WTC11 (cell line): ENCODE measurements at regions not wholly inside any gene's neighbourhood (a gene's known extent, or its start where the extent isn't known, plus 50 kb on each side); places are given as distances from the start of the nearest gene placed in this dataset.

Experiments used
- ATAC-seq: fragments of 200-7000 bp; cut with Tn5 transposase; 2 replicates; pipeline ENCODE4 v1.10.0; 2021; ENCODE audit warnings: mild to moderate bottlenecking, moderate library complexity
- CTCF ChIA-PET: fragments of 300-600 bp; sonication (Branson Sonifier 250); formaldehyde crosslinking; loops from one replicate; lab custom pipeline; 2021; ENCODE audit warnings: antibody characterized with exemption; lab: Charles Lee
- POLR2A ChIA-PET: fragments of 350-600 bp; sonication (Branson Sonifier 250); formaldehyde crosslinking; loops from one replicate; lab custom pipeline; 2021; ENCODE audit warnings: antibody characterized with exemption; lab: Charles Lee
- DNase-seq: peaks from one replicate; pipeline ENCODE4 v3.0.0; 2021; ENCODE audit warnings: low spot score
- H3K27ac Mint-ChIP-seq: 2 replicates; pipeline ENCODE4 v1.8.0; 2021; ENCODE audit warnings: mixed read lengths
- H3K27me3 Mint-ChIP-seq: 2 replicates; pipeline ENCODE4 v1.8.0; 2021; ENCODE audit warnings: low read depth, mild to moderate bottlenecking, moderate library complexity, mixed read lengths
- H3K36me3 Mint-ChIP-seq: 2 replicates; pipeline ENCODE4 v1.8.0; 2021; ENCODE audit warnings: mixed read lengths
- H3K4me1 Mint-ChIP-seq: 2 replicates; pipeline ENCODE4 v1.8.0; 2022; ENCODE audit warnings: mixed read lengths
- H3K4me3 Mint-ChIP-seq: 2 replicates; pipeline ENCODE4 v1.8.0; 2021; ENCODE audit warnings: mild to moderate bottlenecking, moderate library complexity, mixed read lengths
- H3K9me3 Mint-ChIP-seq: 2 replicates; pipeline ENCODE4 v1.8.0; 2021; ENCODE audit warnings: mixed read lengths
- EMX1 ChIP-seq: fragments of 250-450 bp; sonication (Bioruptor Pico); IDR thresholded peaks from 2 replicates; pipeline ENCODE4 v1.8.0; 2021; ENCODE audit warnings: mild to moderate bottlenecking
- ETV6 ChIP-seq: sonication (generic); formaldehyde crosslinking; IDR thresholded peaks from 2 replicates; pipeline ENCODE4 v1.8.1; 2022; ENCODE audit warnings: mild to moderate bottlenecking, missing genetic modification reagents
- GRHL2 ChIP-seq: fragments of 250-450 bp; sonication (Bioruptor Pico); IDR thresholded peaks from 2 replicates; pipeline ENCODE4 v1.8.0; 2022; ENCODE audit warnings: mild to moderate bottlenecking, moderate library complexity; ENCODE audit not compliant: insufficient replicate concordance, severe bottlenecking
- GTF2I ChIP-seq: fragments of 250-450 bp; sonication (Bioruptor Pico); conservative IDR thresholded peaks from 2 replicates; pipeline ENCODE4 v1.4.0; 2021; ENCODE audit warnings: mild to moderate bottlenecking
- IRF2 ChIP-seq: sonication (generic); formaldehyde crosslinking; IDR thresholded peaks from 2 replicates; pipeline ENCODE4 v1.8.0; 2022; ENCODE audit warnings: low read depth, missing genetic modification reagents, borderline replicate concordance
- MXD4 ChIP-seq: fragments of 250-450 bp; sonication (Bioruptor Pico); IDR thresholded peaks from 2 replicates; pipeline ENCODE4 v1.8.0; 2021; ENCODE audit warnings: mild to moderate bottlenecking, moderate library complexity, borderline replicate concordance
- NR1H2 ChIP-seq: sonication (generic); formaldehyde crosslinking; IDR thresholded peaks from 2 replicates; pipeline ENCODE4 v1.9.0; 2021; ENCODE audit warnings: mild to moderate bottlenecking, moderate library complexity, missing genetic modification reagents
- SMAD4 ChIP-seq: sonication (generic); formaldehyde crosslinking; IDR thresholded peaks from 2 replicates; pipeline ENCODE4 v1.8.0; 2022; ENCODE audit warnings: mild to moderate bottlenecking, missing genetic modification reagents
- SP1 ChIP-seq: sonication (generic); formaldehyde crosslinking; conservative IDR thresholded peaks from 2 replicates; pipeline ENCODE4 v1.8.1; 2022; ENCODE audit warnings: missing genetic modification reagents
- TEAD1 ChIP-seq: sonication (generic); formaldehyde crosslinking; IDR thresholded peaks from 2 replicates; pipeline ENCODE4 v1.8.0; 2022; ENCODE audit warnings: mild to moderate bottlenecking, missing genetic modification reagents
- ZBTB21 ChIP-seq: sonication (generic); formaldehyde crosslinking; IDR thresholded peaks from 2 replicates; pipeline ENCODE4 v1.8.1; 2023; ENCODE audit warnings: mild to moderate bottlenecking, missing genetic modification reagents, borderline replicate concordance
- ZNF317 ChIP-seq: sonication (generic); formaldehyde crosslinking; IDR thresholded peaks from 2 replicates; pipeline ENCODE4 v1.8.1; 2023; ENCODE audit warnings: low read depth, mild to moderate bottlenecking, moderate library complexity, missing genetic modification reagents, borderline replicate concordance
- TF ChIP-seq, protein P1 (sequence below): sonication (generic); formaldehyde crosslinking; IDR thresholded peaks from 2 replicates; pipeline ENCODE4 v1.8.1; 2022; ENCODE audit warnings: low read depth, mild to moderate bottlenecking, moderate library complexity, missing genetic modification reagents, borderline replicate concordance
- TF ChIP-seq, protein P2 (sequence below): fragments of 250-450 bp; sonication (Bioruptor Pico); IDR thresholded peaks from 2 replicates; pipeline ENCODE4 v1.9.0; 2021; ENCODE audit warnings: moderate library complexity, mild to moderate bottlenecking, inconsistent platforms, borderline replicate concordance
- TF ChIP-seq, protein P3 (sequence below): sonication (generic); formaldehyde crosslinking; IDR thresholded peaks from 2 replicates; pipeline ENCODE4 v1.8.0; 2023; ENCODE audit warnings: missing genetic modification reagents, mild to moderate bottlenecking, borderline replicate concordance
- TF ChIP-seq, protein P4 (sequence below): sonication (generic); formaldehyde crosslinking; IDR thresholded peaks from 2 replicates; pipeline ENCODE4 v1.8.1; 2022; ENCODE audit warnings: mild to moderate bottlenecking, missing genetic modification reagents, moderate library complexity, borderline replicate concordance
- TF ChIP-seq, protein P5 (sequence below): sonication (generic); formaldehyde crosslinking; IDR thresholded peaks from 2 replicates; pipeline ENCODE4 v1.8.1; 2022; ENCODE audit warnings: missing genetic modification reagents, borderline replicate concordance
- TF ChIP-seq, protein P6 (sequence below): sonication (generic); formaldehyde crosslinking; IDR thresholded peaks from 2 replicates; pipeline ENCODE4 v1.8.1; 2022; ENCODE audit warnings: mild to moderate bottlenecking, moderate library complexity, missing genetic modification reagents
- TF ChIP-seq, protein P7 (sequence below): sonication (generic); formaldehyde crosslinking; conservative IDR thresholded peaks from 2 replicates; pipeline ENCODE4 v1.8.1; 2023; ENCODE audit warnings: mild to moderate bottlenecking, low read depth, missing genetic modification reagents, moderate library complexity
- TF ChIP-seq, protein P8 (sequence below): sonication (generic); formaldehyde crosslinking; IDR thresholded peaks from 2 replicates; pipeline ENCODE4 v1.8.1; 2023; ENCODE audit warnings: mild to moderate bottlenecking, moderate library complexity, missing genetic modification reagents

DNA sequence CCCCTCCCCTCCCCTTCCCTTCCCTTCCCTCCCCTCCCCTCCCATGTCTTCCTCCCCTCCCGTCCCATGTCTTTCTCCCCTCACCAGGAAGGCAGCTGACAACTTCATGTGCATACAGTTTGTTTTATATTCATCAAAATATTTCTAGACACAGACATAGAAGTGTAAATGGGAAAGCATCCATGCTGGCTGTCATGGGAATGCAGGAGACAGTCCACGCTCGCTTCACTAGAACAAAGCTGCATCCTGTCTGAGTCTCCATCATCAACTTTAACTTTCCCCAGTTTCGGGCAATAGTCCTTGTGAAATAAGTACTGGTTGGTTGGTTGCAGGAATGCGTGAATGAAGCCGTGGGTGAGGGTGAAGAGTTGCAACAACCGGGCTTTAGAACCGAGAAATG lies 226.9 kb downstream of the DCDC2C start:
- DNase-seq: no peak
- no peak for ATAC-seq
- H3K9me3 Mint-ChIP-seq: peaks cover 75% of the 10 kb centered on the region
- TF ChIP-seq GRHL2: no peak
- no peak for TF ChIP-seq SP1 (CRISPR knock-in tag)
- TF ChIP-seq, protein P1, sequence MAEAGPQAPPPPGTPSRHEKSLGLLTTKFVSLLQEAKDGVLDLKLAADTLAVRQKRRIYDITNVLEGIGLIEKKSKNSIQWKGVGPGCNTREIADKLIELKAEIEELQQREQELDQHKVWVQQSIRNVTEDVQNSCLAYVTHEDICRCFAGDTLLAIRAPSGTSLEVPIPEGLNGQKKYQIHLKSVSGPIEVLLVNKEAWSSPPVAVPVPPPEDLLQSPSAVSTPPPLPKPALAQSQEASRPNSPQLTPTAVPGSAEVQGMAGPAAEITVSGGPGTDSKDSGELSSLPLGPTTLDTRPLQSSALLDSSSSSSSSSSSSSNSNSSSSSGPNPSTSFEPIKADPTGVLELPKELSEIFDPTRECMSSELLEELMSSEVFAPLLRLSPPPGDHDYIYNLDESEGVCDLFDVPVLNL (CRISPR knock-in tag): no peak
- no peak for TF ChIP-seq ZNF317
- no peak for TF ChIP-seq EMX1
- TF ChIP-seq, protein P2, sequence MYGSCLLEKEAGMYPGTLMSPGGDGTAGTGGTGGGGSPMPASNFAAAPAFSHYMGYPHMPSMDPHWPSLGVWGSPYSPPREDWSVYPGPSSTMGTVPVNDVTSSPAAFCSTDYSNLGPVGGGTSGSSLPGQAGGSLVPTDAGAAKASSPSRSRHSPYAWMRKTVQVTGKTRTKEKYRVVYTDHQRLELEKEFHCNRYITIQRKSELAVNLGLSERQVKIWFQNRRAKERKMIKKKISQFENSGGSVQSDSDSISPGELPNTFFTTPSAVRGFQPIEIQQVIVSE (CRISPR knock-in tag): no peak
- TF ChIP-seq ETV6 (CRISPR knock-in tag): no peak
- no peak for TF ChIP-seq NR1H2 (CRISPR knock-in tag)
- no peak for TF ChIP-seq ZBTB21 (CRISPR knock-in tag)
- TF ChIP-seq, protein P3, sequence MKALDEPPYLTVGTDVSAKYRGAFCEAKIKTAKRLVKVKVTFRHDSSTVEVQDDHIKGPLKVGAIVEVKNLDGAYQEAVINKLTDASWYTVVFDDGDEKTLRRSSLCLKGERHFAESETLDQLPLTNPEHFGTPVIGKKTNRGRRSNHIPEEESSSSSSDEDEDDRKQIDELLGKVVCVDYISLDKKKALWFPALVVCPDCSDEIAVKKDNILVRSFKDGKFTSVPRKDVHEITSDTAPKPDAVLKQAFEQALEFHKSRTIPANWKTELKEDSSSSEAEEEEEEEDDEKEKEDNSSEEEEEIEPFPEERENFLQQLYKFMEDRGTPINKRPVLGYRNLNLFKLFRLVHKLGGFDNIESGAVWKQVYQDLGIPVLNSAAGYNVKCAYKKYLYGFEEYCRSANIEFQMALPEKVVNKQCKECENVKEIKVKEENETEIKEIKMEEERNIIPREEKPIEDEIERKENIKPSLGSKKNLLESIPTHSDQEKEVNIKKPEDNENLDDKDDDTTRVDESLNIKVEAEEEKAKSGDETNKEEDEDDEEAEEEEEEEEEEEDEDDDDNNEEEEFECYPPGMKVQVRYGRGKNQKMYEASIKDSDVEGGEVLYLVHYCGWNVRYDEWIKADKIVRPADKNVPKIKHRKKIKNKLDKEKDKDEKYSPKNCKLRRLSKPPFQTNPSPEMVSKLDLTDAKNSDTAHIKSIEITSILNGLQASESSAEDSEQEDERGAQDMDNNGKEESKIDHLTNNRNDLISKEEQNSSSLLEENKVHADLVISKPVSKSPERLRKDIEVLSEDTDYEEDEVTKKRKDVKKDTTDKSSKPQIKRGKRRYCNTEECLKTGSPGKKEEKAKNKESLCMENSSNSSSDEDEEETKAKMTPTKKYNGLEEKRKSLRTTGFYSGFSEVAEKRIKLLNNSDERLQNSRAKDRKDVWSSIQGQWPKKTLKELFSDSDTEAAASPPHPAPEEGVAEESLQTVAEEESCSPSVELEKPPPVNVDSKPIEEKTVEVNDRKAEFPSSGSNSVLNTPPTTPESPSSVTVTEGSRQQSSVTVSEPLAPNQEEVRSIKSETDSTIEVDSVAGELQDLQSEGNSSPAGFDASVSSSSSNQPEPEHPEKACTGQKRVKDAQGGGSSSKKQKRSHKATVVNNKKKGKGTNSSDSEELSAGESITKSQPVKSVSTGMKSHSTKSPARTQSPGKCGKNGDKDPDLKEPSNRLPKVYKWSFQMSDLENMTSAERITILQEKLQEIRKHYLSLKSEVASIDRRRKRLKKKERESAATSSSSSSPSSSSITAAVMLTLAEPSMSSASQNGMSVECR: no peak
- TF ChIP-seq GTF2I: no peak
- TF ChIP-seq, protein P4, sequence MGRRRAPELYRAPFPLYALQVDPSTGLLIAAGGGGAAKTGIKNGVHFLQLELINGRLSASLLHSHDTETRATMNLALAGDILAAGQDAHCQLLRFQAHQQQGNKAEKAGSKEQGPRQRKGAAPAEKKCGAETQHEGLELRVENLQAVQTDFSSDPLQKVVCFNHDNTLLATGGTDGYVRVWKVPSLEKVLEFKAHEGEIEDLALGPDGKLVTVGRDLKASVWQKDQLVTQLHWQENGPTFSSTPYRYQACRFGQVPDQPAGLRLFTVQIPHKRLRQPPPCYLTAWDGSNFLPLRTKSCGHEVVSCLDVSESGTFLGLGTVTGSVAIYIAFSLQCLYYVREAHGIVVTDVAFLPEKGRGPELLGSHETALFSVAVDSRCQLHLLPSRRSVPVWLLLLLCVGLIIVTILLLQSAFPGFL (CRISPR knock-in tag): no peak
- TF ChIP-seq, protein P5, sequence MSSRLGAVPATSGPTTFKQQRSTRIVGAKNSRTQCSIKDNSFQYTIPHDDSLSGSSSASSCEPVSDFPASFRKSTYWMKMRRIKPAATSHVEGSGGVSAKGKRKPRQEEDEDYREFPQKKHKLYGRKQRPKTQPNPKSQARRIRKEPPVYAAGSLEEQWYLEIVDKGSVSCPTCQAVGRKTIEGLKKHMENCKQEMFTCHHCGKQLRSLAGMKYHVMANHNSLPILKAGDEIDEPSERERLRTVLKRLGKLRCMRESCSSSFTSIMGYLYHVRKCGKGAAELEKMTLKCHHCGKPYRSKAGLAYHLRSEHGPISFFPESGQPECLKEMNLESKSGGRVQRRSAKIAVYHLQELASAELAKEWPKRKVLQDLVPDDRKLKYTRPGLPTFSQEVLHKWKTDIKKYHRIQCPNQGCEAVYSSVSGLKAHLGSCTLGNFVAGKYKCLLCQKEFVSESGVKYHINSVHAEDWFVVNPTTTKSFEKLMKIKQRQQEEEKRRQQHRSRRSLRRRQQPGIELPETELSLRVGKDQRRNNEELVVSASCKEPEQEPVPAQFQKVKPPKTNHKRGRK: no peak
- TF ChIP-seq IRF2: no peak
- TF ChIP-seq MXD4 (CRISPR knock-in tag): no peak
- H3K36me3 Mint-ChIP-seq: peaks cover 74% of the 10 kb centered on the region
- H3K4me1 Mint-ChIP-seq: no peaks in the 10 kb centered on the region
- ChIA-PET CTCF (no interaction called here), POLR2A (no interaction called here)
- no peak overlapping the region for H3K27ac Mint-ChIP-seq
- no peak overlapping the region for H3K4me3 Mint-ChIP-seq
- H3K27me3 Mint-ChIP-seq: peaks cover 14% of the 10 kb centered on the region

DNA sequence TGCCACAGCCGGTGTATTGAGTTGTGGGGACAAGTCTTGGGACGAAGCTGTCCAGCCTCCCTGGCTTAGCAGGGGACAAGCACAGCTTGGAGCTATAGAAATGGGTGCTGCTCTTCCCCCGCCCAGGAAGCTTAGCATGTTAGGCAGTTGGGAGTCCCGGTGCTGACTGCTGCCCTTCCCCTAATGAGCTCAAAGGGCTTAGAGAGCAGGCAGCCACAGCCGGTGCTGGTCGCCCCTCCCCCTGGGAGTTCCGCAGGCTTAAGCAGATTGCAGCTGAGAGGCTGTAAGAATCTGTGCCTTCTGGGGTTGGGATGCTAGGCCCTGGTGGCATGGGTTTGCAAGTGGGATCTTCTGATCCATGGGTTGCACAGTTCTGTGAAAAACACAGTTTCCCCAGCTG lies 237.3 kb downstream of the DCDC2C start:
- POLR2A ChIA-PET: no interaction called here
- ATAC-seq (no peak), DNase-seq (no peak)
- Mint-ChIP-seq H3K4me1 (no peaks in the 10 kb centered on the region), H3K9me3 (peaks cover 78% of the 10 kb centered on the region), H3K36me3 (peaks cover 76% of the 10 kb centered on the region), H3K27ac (no peak overlapping the region), H3K27me3 (peaks cover 25% of the 10 kb centered on the region), H3K4me3 (no peak overlapping the region)
- CTCF ChIA-PET: no interaction called here
- TF ChIP-seq, protein P6, sequence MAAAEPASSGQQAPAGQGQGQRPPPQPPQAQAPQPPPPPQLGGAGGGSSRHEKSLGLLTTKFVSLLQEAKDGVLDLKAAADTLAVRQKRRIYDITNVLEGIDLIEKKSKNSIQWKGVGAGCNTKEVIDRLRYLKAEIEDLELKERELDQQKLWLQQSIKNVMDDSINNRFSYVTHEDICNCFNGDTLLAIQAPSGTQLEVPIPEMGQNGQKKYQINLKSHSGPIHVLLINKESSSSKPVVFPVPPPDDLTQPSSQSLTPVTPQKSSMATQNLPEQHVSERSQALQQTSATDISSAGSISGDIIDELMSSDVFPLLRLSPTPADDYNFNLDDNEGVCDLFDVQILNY (CRISPR knock-in tag): no peak
- TF ChIP-seq, protein P7, sequence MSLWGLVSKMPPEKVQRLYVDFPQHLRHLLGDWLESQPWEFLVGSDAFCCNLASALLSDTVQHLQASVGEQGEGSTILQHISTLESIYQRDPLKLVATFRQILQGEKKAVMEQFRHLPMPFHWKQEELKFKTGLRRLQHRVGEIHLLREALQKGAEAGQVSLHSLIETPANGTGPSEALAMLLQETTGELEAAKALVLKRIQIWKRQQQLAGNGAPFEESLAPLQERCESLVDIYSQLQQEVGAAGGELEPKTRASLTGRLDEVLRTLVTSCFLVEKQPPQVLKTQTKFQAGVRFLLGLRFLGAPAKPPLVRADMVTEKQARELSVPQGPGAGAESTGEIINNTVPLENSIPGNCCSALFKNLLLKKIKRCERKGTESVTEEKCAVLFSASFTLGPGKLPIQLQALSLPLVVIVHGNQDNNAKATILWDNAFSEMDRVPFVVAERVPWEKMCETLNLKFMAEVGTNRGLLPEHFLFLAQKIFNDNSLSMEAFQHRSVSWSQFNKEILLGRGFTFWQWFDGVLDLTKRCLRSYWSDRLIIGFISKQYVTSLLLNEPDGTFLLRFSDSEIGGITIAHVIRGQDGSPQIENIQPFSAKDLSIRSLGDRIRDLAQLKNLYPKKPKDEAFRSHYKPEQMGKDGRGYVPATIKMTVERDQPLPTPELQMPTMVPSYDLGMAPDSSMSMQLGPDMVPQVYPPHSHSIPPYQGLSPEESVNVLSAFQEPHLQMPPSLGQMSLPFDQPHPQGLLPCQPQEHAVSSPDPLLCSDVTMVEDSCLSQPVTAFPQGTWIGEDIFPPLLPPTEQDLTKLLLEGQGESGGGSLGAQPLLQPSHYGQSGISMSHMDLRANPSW (CRISPR knock-in tag): no peak
- TF ChIP-seq TEAD1: no peak
- no peak for TF ChIP-seq SMAD4
- TF ChIP-seq SP1 (CRISPR knock-in tag): no peak
- TF ChIP-seq, protein P8, sequence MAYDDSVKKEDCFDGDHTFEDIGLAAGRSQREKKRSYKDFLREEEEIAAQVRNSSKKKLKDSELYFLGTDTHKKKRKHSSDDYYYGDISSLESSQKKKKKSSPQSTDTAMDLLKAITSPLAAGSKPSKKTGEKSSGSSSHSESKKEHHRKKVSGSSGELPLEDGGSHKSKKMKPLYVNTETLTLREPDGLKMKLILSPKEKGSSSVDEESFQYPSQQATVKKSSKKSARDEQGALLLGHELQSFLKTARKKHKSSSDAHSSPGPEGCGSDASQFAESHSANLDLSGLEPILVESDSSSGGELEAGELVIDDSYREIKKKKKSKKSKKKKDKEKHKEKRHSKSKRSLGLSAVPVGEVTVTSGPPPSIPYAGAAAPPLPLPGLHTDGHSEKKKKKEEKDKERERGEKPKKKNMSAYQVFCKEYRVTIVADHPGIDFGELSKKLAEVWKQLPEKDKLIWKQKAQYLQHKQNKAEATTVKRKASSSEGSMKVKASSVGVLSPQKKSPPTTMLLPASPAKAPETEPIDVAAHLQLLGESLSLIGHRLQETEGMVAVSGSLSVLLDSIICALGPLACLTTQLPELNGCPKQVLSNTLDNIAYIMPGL: no peak
